ENCODE measurements at regions not wholly inside any gene's neighbourhood (a gene's known extent, or its start where the extent isn't known, plus 50 kb on each side); places are given as distances from the start of the nearest gene placed in this dataset.

DNA sequence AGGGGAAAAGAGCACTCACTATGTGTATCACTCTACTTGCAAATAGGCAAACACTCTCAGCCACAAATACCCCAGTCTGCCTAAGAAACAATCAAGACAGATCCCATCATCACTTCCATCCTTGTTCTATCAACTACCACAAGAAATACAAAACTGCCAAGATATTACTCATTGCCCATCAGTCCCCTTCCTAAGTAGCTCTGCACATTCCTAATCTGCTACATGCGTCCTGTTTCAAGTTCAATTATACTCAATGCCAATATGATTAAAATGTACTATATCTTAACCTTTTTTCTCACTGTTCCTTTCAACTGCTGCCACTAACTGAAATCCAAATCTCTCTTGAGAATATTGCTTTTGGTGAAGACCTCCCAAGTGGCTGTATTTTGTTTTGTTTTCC is 1688.4 kb downstream of the PLA2G4A start:
- TF ChIP-seq, protein P1, sequence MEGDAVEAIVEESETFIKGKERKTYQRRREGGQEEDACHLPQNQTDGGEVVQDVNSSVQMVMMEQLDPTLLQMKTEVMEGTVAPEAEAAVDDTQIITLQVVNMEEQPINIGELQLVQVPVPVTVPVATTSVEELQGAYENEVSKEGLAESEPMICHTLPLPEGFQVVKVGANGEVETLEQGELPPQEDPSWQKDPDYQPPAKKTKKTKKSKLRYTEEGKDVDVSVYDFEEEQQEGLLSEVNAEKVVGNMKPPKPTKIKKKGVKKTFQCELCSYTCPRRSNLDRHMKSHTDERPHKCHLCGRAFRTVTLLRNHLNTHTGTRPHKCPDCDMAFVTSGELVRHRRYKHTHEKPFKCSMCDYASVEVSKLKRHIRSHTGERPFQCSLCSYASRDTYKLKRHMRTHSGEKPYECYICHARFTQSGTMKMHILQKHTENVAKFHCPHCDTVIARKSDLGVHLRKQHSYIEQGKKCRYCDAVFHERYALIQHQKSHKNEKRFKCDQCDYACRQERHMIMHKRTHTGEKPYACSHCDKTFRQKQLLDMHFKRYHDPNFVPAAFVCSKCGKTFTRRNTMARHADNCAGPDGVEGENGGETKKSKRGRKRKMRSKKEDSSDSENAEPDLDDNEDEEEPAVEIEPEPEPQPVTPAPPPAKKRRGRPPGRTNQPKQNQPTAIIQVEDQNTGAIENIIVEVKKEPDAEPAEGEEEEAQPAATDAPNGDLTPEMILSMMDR (IDR thresholded peaks at IDR 0.05) = no peak
- no peak for TF ChIP-seq POLR2A (IDR thresholded peaks at IDR 0.05)
